ENCODE measurements at regions not wholly inside any gene's neighbourhood (a gene's known extent, or its start where the extent isn't known, plus 50 kb on each side); places are given as distances from the start of the nearest gene placed in this dataset.

DNA sequence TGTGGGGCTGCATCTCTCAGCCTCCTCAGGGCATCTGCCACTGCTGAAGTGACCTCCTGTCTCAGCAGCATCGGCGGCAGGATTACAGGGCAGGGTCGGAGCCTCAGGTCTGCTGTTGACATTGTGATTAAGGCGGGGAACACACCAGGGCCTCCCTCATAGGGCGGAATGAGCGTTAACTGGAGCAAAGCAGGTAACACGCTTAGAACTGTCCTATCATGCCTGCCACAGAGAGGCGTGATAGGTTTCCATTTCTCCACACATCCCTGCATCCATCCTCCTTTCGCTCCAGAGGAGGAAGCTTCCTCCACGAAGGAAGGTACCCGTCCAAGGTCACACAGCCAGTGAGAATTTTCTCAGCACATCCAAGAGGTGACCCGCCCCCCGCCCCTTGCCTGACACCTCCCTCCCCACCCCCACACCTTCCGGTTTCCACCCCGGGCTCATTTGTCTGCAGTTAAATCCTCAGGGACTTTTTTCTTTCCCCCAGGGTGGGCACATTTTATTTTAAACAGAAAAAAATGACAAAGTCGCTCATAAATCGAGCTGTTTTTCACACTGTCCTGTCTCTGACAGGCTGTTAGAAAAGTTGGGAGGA is 200.8 kb downstream of the TFAP2C start:
- no peak overlapping the region for H3K4me3 ChIP-seq (ENCODE audit: low read depth, low read length)
- DNase-seq (ENCODE audit: low read depth) = no peak
- TF ChIP-seq CTCF (conservative IDR thresholded peaks at IDR 0.05; ENCODE audit: low read depth, low read length) = no peak

- TF ChIP-seq CTCF (conservative IDR thresholded peaks at IDR 0.05; ENCODE audit: low read depth, low read length) = no peak
- no peak for DNase-seq (ENCODE audit: low read depth)
- H3K4me3 ChIP-seq (ENCODE audit: low read depth, low read length) = no peak overlapping the region
These were observed 202.7 kb downstream of the TFAP2C start for GRCh38 chr20:56831795-56832194.

DNA sequence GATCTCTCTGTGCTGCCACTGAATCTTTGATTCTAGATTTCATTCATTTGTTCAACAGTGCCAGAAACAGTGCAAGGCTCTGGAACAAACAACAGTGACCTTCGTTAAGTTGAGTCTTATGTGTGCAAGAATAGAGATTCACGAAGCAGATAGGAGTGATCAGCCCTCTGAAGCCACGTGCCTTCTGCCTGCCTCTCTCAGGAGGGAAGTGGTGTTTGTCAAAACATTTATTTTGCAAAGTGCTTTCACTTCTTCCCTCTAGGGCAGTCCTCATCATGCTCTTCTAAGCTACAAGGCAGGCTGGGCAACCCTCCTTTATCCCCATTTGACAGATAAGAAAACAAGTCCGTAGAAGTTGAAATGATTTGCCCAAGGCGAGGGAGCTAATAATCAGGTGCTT is 204.3 kb downstream of the TFAP2C start:
- TF ChIP-seq CTCF (conservative IDR thresholded peaks at IDR 0.05; ENCODE audit: low read depth, low read length) = no peak
- no peak overlapping the region for H3K4me3 ChIP-seq (ENCODE audit: low read depth, low read length)
- DNase-seq (ENCODE audit: low read depth) = no peak

GRCh38 chr20:56835829-56836550 is 206.9 kb downstream of the TFAP2C start:
- no peak for TF ChIP-seq CTCF (conservative IDR thresholded peaks at IDR 0.05; ENCODE audit: low read depth, low read length)
- peak; percentile 3 for DNase-seq (ENCODE audit: low read depth)

GRCh38 chr20:56839222-56839621 is 210.1 kb downstream of the TFAP2C start:
- DNase-seq (ENCODE audit: low read depth) = no peak
- no peak for TF ChIP-seq CTCF (conservative IDR thresholded peaks at IDR 0.05; ENCODE audit: low read depth, low read length)
- no peak overlapping the region for H3K4me3 ChIP-seq (ENCODE audit: low read depth, low read length)

More at GRCh38 chr20:56835829-56836550, 206.9 kb downstream of the TFAP2C start:
- H3K4me3 ChIP-seq (ENCODE audit: low read depth, low read length) = no peak overlapping the region

GRCh38 chr20:56839786-56840185 is 210.7 kb downstream of the TFAP2C start:
- DNase-seq (ENCODE audit: low read depth) = no peak
- no peak for TF ChIP-seq CTCF (conservative IDR thresholded peaks at IDR 0.05; ENCODE audit: low read depth, low read length)
- no peak overlapping the region for H3K4me3 ChIP-seq (ENCODE audit: low read depth, low read length)

Data from choroid plexus epithelial cell (primary cell).